HCT116 (cell line): ENCODE measurements at regions not wholly inside any gene's neighbourhood (a gene's known extent, or its start where the extent isn't known, plus 50 kb on each side); places are given as distances from the start of the nearest gene placed in this dataset.

Experiments used
- ATAC-seq: fragments of 200-7000 bp; cut with Tn5 transposase; 2 replicates; pipeline ENCODE4 v1.9.1; 2020; ENCODE audit warnings: mild to moderate bottlenecking, moderate library complexity
- BruUV-seq: library from RNA; stranded (reverse); fragments of 400-500 nt; replicated peaks from 2 replicates; lab custom pipeline; 2021; lab: Mats Ljungman, UMichigan
- CTCF ChIA-PET: fragments of 300-600 bp; sonication (Branson Sonifier 250); formaldehyde crosslinking; loops from one replicate; lab custom pipeline; 2021; ENCODE audit warnings: antibody characterized with exemption; lab: Charles Lee
- POLR2A ChIA-PET: fragments of 300-600, 350-600 bp; sonication (Branson Sonifier 250); formaldehyde crosslinking; loops from one replicate; lab custom pipeline; 2021; ENCODE audit warnings: antibody characterized with exemption; lab: Charles Lee
- RAD21 ChIA-PET, 2 experiments: fragments of 300-600 bp; sonication (Branson Sonifier 250); formaldehyde crosslinking; loops; one replicate each; lab custom pipeline; 2023; ENCODE audit warnings: low total read pairs in 2 of 2; ENCODE audit not compliant: uncharacterized antibody in 2 of 2, unreplicated experiment in 2 of 2, low non-redundant PET in 1 of 2; lab: Charles Lee
- DNase-seq: peaks from one replicate; pipeline ENCODE4 v3.0.0-alpha.2; 2010; ENCODE audit warnings: low read depth, low spot score
- H2AFZ ChIP-seq: fragments of 200-600 bp; shearing (Covaris generic), sonication (generic); 2 replicates; pipeline ENCODE4 v1.6.1; 2017; ENCODE audit warnings: low read depth, mixed run types, mixed read lengths, antibody characterized with exemption, low read length; ENCODE audit not compliant: poor library complexity, severe bottlenecking
- H3K27ac ChIP-seq: 2 replicates; pipeline ENCODE4 v1.5.1; 2012; ENCODE audit warnings: low read depth, low read length
- H3K27me3 ChIP-seq: fragments of 200-600 bp; sonication (generic); 2 replicates; pipeline ENCODE4 v1.6.1; 2016; ENCODE audit warnings: mixed run types, low read length, mixed read lengths; ENCODE audit not compliant: insufficient read depth
- H3K36me3 ChIP-seq, 2 experiments: fragments of 200-500 bp in 1 of 2; fragments of 200-600 bp in 1 of 2; sonication (Bioruptor generic) in 1 of 2; sonication (generic) in 1 of 2; 2 replicates each; pipeline versions ENCODE4 v1.5.1 to v1.6.1; 2014 to 2016; ENCODE audit warnings: low read length in 2 of 2, inconsistent platforms in 1 of 2, mixed read lengths in 1 of 2, mixed run types in 1 of 2; ENCODE audit not compliant: insufficient read depth in 2 of 2, control insufficient read depth in 1 of 2
- H3K4me1 ChIP-seq, 2 experiments: fragments of 200-600 bp in 1 of 2; sonication (generic) in 1 of 2; 2 replicates each; pipeline versions ENCODE4 v1.5.1 to v1.6.1; 2012 to 2017; ENCODE audit warnings: low read length in 2 of 2, inconsistent platforms in 1 of 2, mild to moderate bottlenecking in 1 of 2, mixed read lengths in 1 of 2, mixed run types in 1 of 2, moderate library complexity in 1 of 2; ENCODE audit not compliant: insufficient read depth in 2 of 2, control insufficient read depth in 1 of 2
- H3K4me2 ChIP-seq: fragments of 200-600 bp; sonication (generic); 2 replicates; pipeline ENCODE4 v1.6.1; 2017; ENCODE audit warnings: mixed run types, low read length, mixed read lengths
- H3K4me3 ChIP-seq, 2 experiments: fragments of 200-600 bp in 1 of 2; sonication (generic) in 1 of 2; replicated peaks in 1 of 2; 2 replicates each; pipeline ENCODE4 v1.5.1; 2011 to 2016; ENCODE audit warnings: low read length in 2 of 2, control low read depth in 1 of 2, low read depth in 1 of 2, mild to moderate bottlenecking in 1 of 2, mixed read lengths in 1 of 2, mixed run types in 1 of 2
- H3K79me2 ChIP-seq: fragments of 200-600 bp; sonication (generic); 2 replicates; pipeline ENCODE4 v1.6.1; 2017; ENCODE audit warnings: mild to moderate bottlenecking, mixed run types, low read length, moderate library complexity, mixed read lengths; ENCODE audit not compliant: insufficient read depth
- H3K9ac ChIP-seq: fragments of 200-600 bp; sonication (generic); 2 replicates; pipeline ENCODE4 v1.6.1; 2016; ENCODE audit warnings: low read length, mixed read lengths
- H3K9me2 ChIP-seq: fragments of 200-600 bp; sonication (generic), shearing (Covaris generic); 2 replicates; pipeline ENCODE4 v1.6.1; 2017; ENCODE audit warnings: mixed run types, mild to moderate bottlenecking, moderate library complexity; ENCODE audit not compliant: insufficient read depth
- H3K9me3 ChIP-seq, 2 experiments: fragments of 200-500 bp in 1 of 2; fragments of 200-600 bp in 1 of 2; sonication (Bioruptor generic) in 1 of 2; sonication (generic) in 1 of 2; 2 replicates each; pipeline ENCODE4 v1.6.1; 2014 to 2017; ENCODE audit warnings: low read length in 2 of 2, mixed read lengths in 2 of 2, inconsistent platforms in 1 of 2, low read depth in 1 of 2, mild to moderate bottlenecking in 1 of 2, mixed run types in 1 of 2, moderate library complexity in 1 of 2; ENCODE audit not compliant: control insufficient read depth in 1 of 2, insufficient read depth in 1 of 2
- H4K20me1 ChIP-seq: fragments of 200-600 bp; sonication (generic), shearing (Covaris generic); 2 replicates; pipeline ENCODE4 v1.6.1; 2017; ENCODE audit warnings: mixed run types, mild to moderate bottlenecking, moderate library complexity; ENCODE audit not compliant: insufficient read depth
- ATF3 ChIP-seq: IDR thresholded peaks from 2 replicates; pipeline ENCODE4 v1.6.1; 2012
- CBX3 ChIP-seq: IDR thresholded peaks from 2 replicates; pipeline ENCODE4 v1.6.1; 2012; ENCODE audit warnings: low read depth
- ELF1 ChIP-seq: IDR thresholded peaks from 2 replicates; pipeline ENCODE4 v1.6.1; 2012; ENCODE audit warnings: low read depth, borderline replicate concordance
- FOSL1 ChIP-seq: IDR thresholded peaks from 2 replicates; pipeline ENCODE4 v1.6.1; 2012; ENCODE audit warnings: low read depth
- POLR2AphosphoS5 ChIP-seq: IDR thresholded peaks from 2 replicates; pipeline ENCODE4 v1.6.1; 2011; ENCODE audit warnings: mild to moderate bottlenecking, low read depth, low read length, moderate library complexity
- RAD21 ChIP-seq: IDR thresholded peaks from 2 replicates; pipeline ENCODE4 v1.6.1; 2012; ENCODE audit warnings: low read depth, mild to moderate bottlenecking
- SIN3A ChIP-seq: IDR thresholded peaks from 2 replicates; pipeline ENCODE4 v1.6.1; 2012; ENCODE audit warnings: low read depth
- SRF ChIP-seq: IDR thresholded peaks from 2 replicates; pipeline ENCODE4 v1.6.1; 2012; ENCODE audit warnings: low read depth
- YY1 ChIP-seq: IDR thresholded peaks from 2 replicates; pipeline ENCODE4 v1.6.1; 2011; ENCODE audit warnings: low read length, low read depth, moderate library complexity, mild to moderate bottlenecking; ENCODE audit not compliant: insufficient replicate concordance; ENCODE audit errors: extremely low read depth
- ZNF274 ChIP-seq: fragments of 200-500 bp; sonication (Bioruptor generic); IDR thresholded peaks from 2 replicates; pipeline ENCODE4 v1.6.1; 2014; ENCODE audit warnings: mild to moderate bottlenecking, low read depth, low read length, inconsistent platforms
- intact Hi-C: fragments of 100-400 bp; cut with micrococcal nuclease; formaldehyde crosslinking; loops from 2 replicates; pipeline ENCODE4 v1.10.0; 2022
- TF ChIP-seq, protein P1 (sequence below): IDR thresholded peaks from 2 replicates; pipeline ENCODE4 v1.6.1; 2012

- H3K9ac ChIP-seq: no peak overlapping the region
- no peaks in the 10 kb centered on the region for H3K36me3 ChIP-seq
- TF ChIP-seq ZNF274 (no peak), SIN3A (no peak), SRF (no peak), CBX3 (no peak), ELF1 (no peak), FOSL1 (no peak), YY1 (no peak), RAD21 (no peak), ATF3 (no peak), POLR2AphosphoS5 (no peak)
- TF ChIP-seq, protein P1, sequence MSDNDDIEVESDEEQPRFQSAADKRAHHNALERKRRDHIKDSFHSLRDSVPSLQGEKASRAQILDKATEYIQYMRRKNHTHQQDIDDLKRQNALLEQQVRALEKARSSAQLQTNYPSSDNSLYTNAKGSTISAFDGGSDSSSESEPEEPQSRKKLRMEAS: no peak
- ChIA-PET RAD21 (interaction anchor here in 1 of 2 experiments (0.5 kb wide), 1 partner anchor 135 kb away, joined by 4 read pairs; no protein-coding TSS in a partner anchor), CTCF (interaction anchor here (1.0 kb wide), 1 partner anchor 30 kb away, joined by 3 read pairs; no protein-coding TSS in a partner anchor), POLR2A (no interaction called here)
- H2AFZ ChIP-seq: no peak overlapping the region
- no peaks in the 10 kb centered on the region for H3K27me3 ChIP-seq
- no peaks in the 10 kb centered on the region for H3K9me3 ChIP-seq
- no peaks in the 10 kb centered on the region for H3K9me2 ChIP-seq
- H3K27ac ChIP-seq: no peak overlapping the region
- H3K4me1 ChIP-seq: peaks cover 0 to 13% of the 10 kb centered on the region in 2 experiments; a peak in 1 of 4 replicates
- H3K79me2 ChIP-seq: no peaks in the 10 kb centered on the region
- H3K4me3 ChIP-seq: no peak overlapping the region
- H4K20me1 ChIP-seq: no peaks in the 10 kb centered on the region
- intact Hi-C loops: no loop called here
- ATAC-seq (peak; percentile 34; the same call in 1 of the 2 replicates), DNase-seq (no peak)
- BruUV-seq: no TSS peak
- H3K4me2 ChIP-seq: peak overlapping the region; percentile 3; the same call in 1 of the 2 replicates
Observed at GRCh38 chr1:47575855-47576757, 138.3 kb downstream of the FOXD2 start.
